Activated T-cell treated with anti-CD3 and anti-CD28 coated beads, Interleukin-2, amount 50 U/mL, for 72 hours (primary cell): ENCODE measurements at regions not wholly inside any gene's neighbourhood (a gene's known extent, or its start where the extent isn't known, plus 50 kb on each side); places are given as distances from the start of the nearest gene placed in this dataset.
"Not testable (repeated sequence)": the region's sequence is repeated elsewhere in the genome, so short reads cannot be mapped to it uniquely, and the experiment has no call there.

Experiments
- ATAC-seq, 2 donors: fragments of 150-1000 bp; cut with Tn5 transposase; replicated peaks in 1 of 2; 2 replicates each; pipeline ENCODE4 v1.10.0; 2021; ENCODE audit warnings: moderate library complexity in 2 of 2, mild to moderate bottlenecking in 1 of 2
- DNase-seq, 2 donors: peaks; one replicate each; pipeline ENCODE4 v3.0.0; 2021 to 2022; ENCODE audit warnings: mixed read lengths in 1 of 2
- H3K27ac Mint-ChIP-seq: one replicate; pipeline ENCODE4 v1.8.0; 2022; ENCODE audit warnings: mild to moderate bottlenecking, moderate library complexity, mixed read lengths
- H3K27me3 Mint-ChIP-seq: one replicate; pipeline ENCODE4 v1.8.0; 2022; ENCODE audit warnings: low read depth, mixed read lengths
- H3K36me3 Mint-ChIP-seq, 2 donors: one replicate each; pipeline ENCODE4 v1.8.0; 2022; ENCODE audit warnings: mixed read lengths in 2 of 2, mild to moderate bottlenecking in 1 of 2; ENCODE audit not compliant: insufficient read depth in 2 of 2
- H3K4me1 Mint-ChIP-seq: one replicate; pipeline ENCODE4 v1.8.0; 2022; ENCODE audit warnings: low read depth, mixed read lengths
- H3K4me3 Mint-ChIP-seq, 2 donors: one replicate each; pipeline ENCODE4 v1.8.0; 2022; ENCODE audit warnings: mild to moderate bottlenecking in 2 of 2, mixed read lengths in 2 of 2, moderate library complexity in 2 of 2
- H3K9me3 Mint-ChIP-seq, 2 donors: one replicate each; pipeline ENCODE4 v1.8.0; 2022; ENCODE audit warnings: mixed read lengths in 2 of 2

- Mint-ChIP-seq H3K36me3 (peaks cover 2 to 6% of the 10 kb centered on the region in 2 donors), H3K9me3 (peaks cover 4 to 9% of the 10 kb centered on the region in 2 donors), H3K27me3 (no peaks in the 10 kb centered on the region), H3K4me3 (no peak overlapping the region), H3K27ac (no peak overlapping the region), H3K4me1 (no peaks in the 10 kb centered on the region)
- no peak for ATAC-seq
- no peak for DNase-seq
Observed at GRCh38 chr7:91582799-91583477, 297.6 kb downstream of the MTERF1 start.

DNA sequence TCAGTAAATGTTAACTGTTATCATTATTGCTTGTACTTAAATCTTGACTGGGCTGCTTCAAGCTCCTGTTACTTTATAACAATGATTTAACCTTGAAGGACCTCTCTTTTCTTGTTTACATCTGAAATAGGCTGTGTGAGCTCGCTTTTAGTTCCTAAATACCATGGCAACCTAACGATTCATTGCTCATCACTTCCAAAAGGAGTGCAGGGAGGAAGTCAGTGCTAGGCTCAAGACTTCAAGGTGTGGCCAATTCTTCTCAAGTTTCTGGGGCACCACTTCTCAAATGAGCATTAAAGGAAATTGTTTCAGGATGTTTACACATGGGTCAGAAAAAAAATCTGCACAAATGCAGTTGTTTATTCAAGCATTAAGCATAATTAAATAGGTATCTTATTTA is 284.2 kb downstream of the MTERF1 start:
- no peak for ATAC-seq
- Mint-ChIP-seq H3K27ac (no peak overlapping the region), H3K36me3 (peaks cover 2% of the 10 kb centered on the region in 2 donors), H3K9me3 (peaks cover 3 to 6% of the 10 kb centered on the region in 2 donors), H3K27me3 (peaks cover 7% of the 10 kb centered on the region), H3K4me3 (no peak overlapping the region), H3K4me1 (no peaks in the 10 kb centered on the region)
- no peak for DNase-seq

GRCh38 chr7:91598791-91599190 is 281.7 kb downstream of the MTERF1 start:
- no peaks in the 10 kb centered on the region for H3K9me3 Mint-ChIP-seq
- H3K27me3 Mint-ChIP-seq, result peaks cover 7% of the 10 kb centered on the region
- ATAC-seq, result no peak
- H3K36me3 Mint-ChIP-seq, result no peaks in the 10 kb centered on the region
- no peak overlapping the region for H3K4me3 Mint-ChIP-seq
- DNase-seq, result no peak
- no peak overlapping the region for H3K27ac Mint-ChIP-seq
- no peaks in the 10 kb centered on the region for H3K4me1 Mint-ChIP-seq

GRCh38 chr7:91600112-91600511 is 280.4 kb downstream of the MTERF1 start:
- Mint-ChIP-seq H3K4me1 (no peaks in the 10 kb centered on the region), H3K4me3 (no peak overlapping the region), H3K27ac (no peak overlapping the region), H3K27me3 (peaks cover 7% of the 10 kb centered on the region), H3K9me3 (no peaks in the 10 kb centered on the region), H3K36me3 (no peaks in the 10 kb centered on the region)
- ATAC-seq, result no peak
- no peak for DNase-seq

- no peak for DNase-seq
- Mint-ChIP-seq H3K4me1 (no peaks in the 10 kb centered on the region), H3K36me3 (no peaks in the 10 kb centered on the region), H3K9me3 (no peaks in the 10 kb centered on the region), H3K27ac (no peak overlapping the region), H3K27me3 (peaks cover 11% of the 10 kb centered on the region), H3K4me3 (no peak overlapping the region)
- ATAC-seq, result no peak
Observed at GRCh38 chr7:91603707-91604106, 276.8 kb downstream of the MTERF1 start.

GRCh38 chr7:91608606-91609005 is 271.9 kb downstream of the MTERF1 start:
- DNase-seq (no peak), ATAC-seq (no peak)
- H3K9me3 Mint-ChIP-seq, result no peaks in the 10 kb centered on the region
- H3K27ac Mint-ChIP-seq, result no peak overlapping the region
- H3K27me3 Mint-ChIP-seq, result peaks cover 6% of the 10 kb centered on the region
- H3K4me3 Mint-ChIP-seq, result no peak overlapping the region
- no peaks in the 10 kb centered on the region for H3K36me3 Mint-ChIP-seq
- no peaks in the 10 kb centered on the region for H3K4me1 Mint-ChIP-seq

GRCh38 chr7:91609525-91609924 is 271.0 kb downstream of the MTERF1 start:
- Mint-ChIP-seq H3K9me3 (no peaks in the 10 kb centered on the region), H3K27ac (no peak overlapping the region), H3K4me3 (no peak overlapping the region), H3K4me1 (no peaks in the 10 kb centered on the region), H3K36me3 (no peaks in the 10 kb centered on the region), H3K27me3 (peaks cover 6% of the 10 kb centered on the region)
- DNase-seq (no peak), ATAC-seq (no peak)

GRCh38 chr7:91614431-91614830 is 266.1 kb downstream of the MTERF1 start:
- no peak for ATAC-seq
- Mint-ChIP-seq H3K27me3 (no peaks in the 10 kb centered on the region), H3K36me3 (no peaks in the 10 kb centered on the region), H3K9me3 (no peaks in the 10 kb centered on the region), H3K4me3 (no peak overlapping the region), H3K27ac (no peak overlapping the region), H3K4me1 (no peaks in the 10 kb centered on the region)
- no peak for DNase-seq

- Mint-ChIP-seq H3K9me3 (no peaks in the 10 kb centered on the region), H3K27ac (no peak overlapping the region), H3K4me3 (no peak overlapping the region), H3K36me3 (no peaks in the 10 kb centered on the region), H3K27me3 (no peaks in the 10 kb centered on the region), H3K4me1 (no peaks in the 10 kb centered on the region)
- DNase-seq (no peak), ATAC-seq (no peak)
Observed at GRCh38 chr7:91618776-91619765, 261.4 kb downstream of the MTERF1 start.

GRCh38 chr7:91620827-91621226 is 259.7 kb downstream of the MTERF1 start:
- ATAC-seq, result no peak
- Mint-ChIP-seq H3K4me1 (no peaks in the 10 kb centered on the region), H3K27me3 (no peaks in the 10 kb centered on the region), H3K36me3 (no peaks in the 10 kb centered on the region), H3K4me3 (no peak overlapping the region), H3K9me3 (no peaks in the 10 kb centered on the region), H3K27ac (no peak overlapping the region)
- no peak for DNase-seq

- H3K27ac Mint-ChIP-seq, H3K9me3 Mint-ChIP-seq, H3K27me3 Mint-ChIP-seq, H3K4me3 Mint-ChIP-seq, ATAC-seq, H3K36me3 Mint-ChIP-seq, DNase-seq, H3K4me1 Mint-ChIP-seq: not testable (repeated sequence)
Observed at GRCh38 chr7:91627324-91627723, 253.2 kb downstream of the MTERF1 start.

GRCh38 chr7:91628742-91629141 is 251.8 kb downstream of the MTERF1 start:
- Mint-ChIP-seq H3K27me3 (no peaks in the 10 kb centered on the region), H3K4me1 (no peaks in the 10 kb centered on the region), H3K36me3 (no peaks in the 10 kb centered on the region), H3K27ac (no peak overlapping the region), H3K4me3 (no peak overlapping the region), H3K9me3 (no peaks in the 10 kb centered on the region)
- DNase-seq (no peak), ATAC-seq (no peak)

- no peaks in the 10 kb centered on the region for H3K9me3 Mint-ChIP-seq
- ATAC-seq (no peak), DNase-seq (no peak)
- no peaks in the 10 kb centered on the region for H3K27me3 Mint-ChIP-seq
- H3K36me3 Mint-ChIP-seq, result no peaks in the 10 kb centered on the region
- H3K4me1 Mint-ChIP-seq, result no peaks in the 10 kb centered on the region
- no peak overlapping the region for H3K27ac Mint-ChIP-seq
- no peak overlapping the region for H3K4me3 Mint-ChIP-seq
Observed at GRCh38 chr7:91630581-91631380, 249.7 kb downstream of the MTERF1 start.
